Esophagus squamous epithelium (tissue), 4 donors: ENCODE measurements at regions not wholly inside any gene's neighbourhood (a gene's known extent, or its start where the extent isn't known, plus 50 kb on each side); places are given as distances from the start of the nearest gene placed in this dataset.

ENCODE experiments used
- POLR2A ChIP-seq, 4 donors: fragments of 450-650 bp; IDR thresholded peaks; one replicate each; pipeline ENCODE4 v1.6.1; 2017; ENCODE audit warnings: antibody characterized with exemption in 4 of 4, mild to moderate bottlenecking in 4 of 4, moderate library complexity in 3 of 4
- TF ChIP-seq, protein P1 (sequence below), 6 experiments: fragments of 450-650 bp in 4 of 6; fragments of 200-600 bp in 2 of 6; sonication (generic) in 2 of 6; IDR thresholded peaks; one replicate each; pipeline ENCODE4 v1.5.1; 2016 to 2019; ENCODE audit warnings: antibody characterized with exemption in 6 of 6, mild to moderate bottlenecking in 4 of 6, moderate library complexity in 4 of 6

DNA sequence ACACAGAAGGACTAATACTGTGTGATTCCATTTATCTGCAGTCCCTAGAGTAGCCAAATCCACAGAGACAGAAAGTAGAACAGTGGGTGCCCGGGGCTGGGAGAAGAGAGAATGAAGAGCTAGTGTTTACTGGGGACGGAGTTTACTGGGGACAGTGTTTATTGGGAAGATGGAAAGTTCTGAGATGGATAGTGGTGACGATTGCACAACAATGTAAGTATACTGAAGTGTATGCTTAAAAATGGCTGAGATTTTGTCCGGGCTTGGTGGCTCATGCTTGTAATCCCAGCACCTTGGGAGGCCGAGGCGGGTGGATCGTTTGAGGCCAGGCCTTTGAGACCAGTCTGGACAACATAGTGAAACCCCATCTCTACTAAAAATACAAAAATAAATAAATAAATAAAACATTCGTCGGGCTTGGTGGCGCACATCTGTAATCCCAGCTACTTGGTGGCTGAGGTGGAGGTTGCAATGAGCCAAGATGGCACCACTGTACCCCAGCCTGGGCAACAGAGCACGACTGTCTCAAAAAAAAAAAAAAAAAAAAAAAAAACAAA lies 132.4 kb downstream of the CTTN start:
- TF ChIP-seq, protein P1, sequence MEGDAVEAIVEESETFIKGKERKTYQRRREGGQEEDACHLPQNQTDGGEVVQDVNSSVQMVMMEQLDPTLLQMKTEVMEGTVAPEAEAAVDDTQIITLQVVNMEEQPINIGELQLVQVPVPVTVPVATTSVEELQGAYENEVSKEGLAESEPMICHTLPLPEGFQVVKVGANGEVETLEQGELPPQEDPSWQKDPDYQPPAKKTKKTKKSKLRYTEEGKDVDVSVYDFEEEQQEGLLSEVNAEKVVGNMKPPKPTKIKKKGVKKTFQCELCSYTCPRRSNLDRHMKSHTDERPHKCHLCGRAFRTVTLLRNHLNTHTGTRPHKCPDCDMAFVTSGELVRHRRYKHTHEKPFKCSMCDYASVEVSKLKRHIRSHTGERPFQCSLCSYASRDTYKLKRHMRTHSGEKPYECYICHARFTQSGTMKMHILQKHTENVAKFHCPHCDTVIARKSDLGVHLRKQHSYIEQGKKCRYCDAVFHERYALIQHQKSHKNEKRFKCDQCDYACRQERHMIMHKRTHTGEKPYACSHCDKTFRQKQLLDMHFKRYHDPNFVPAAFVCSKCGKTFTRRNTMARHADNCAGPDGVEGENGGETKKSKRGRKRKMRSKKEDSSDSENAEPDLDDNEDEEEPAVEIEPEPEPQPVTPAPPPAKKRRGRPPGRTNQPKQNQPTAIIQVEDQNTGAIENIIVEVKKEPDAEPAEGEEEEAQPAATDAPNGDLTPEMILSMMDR (IDR thresholded peaks at IDR 0.05) = no peak
- TF ChIP-seq POLR2A (IDR thresholded peaks at IDR 0.05) = no peak
